ENCODE measurements at regions not wholly inside any gene's neighbourhood (a gene's known extent, or its start where the extent isn't known, plus 50 kb on each side); places are given as distances from the start of the nearest gene placed in this dataset.

DNA sequence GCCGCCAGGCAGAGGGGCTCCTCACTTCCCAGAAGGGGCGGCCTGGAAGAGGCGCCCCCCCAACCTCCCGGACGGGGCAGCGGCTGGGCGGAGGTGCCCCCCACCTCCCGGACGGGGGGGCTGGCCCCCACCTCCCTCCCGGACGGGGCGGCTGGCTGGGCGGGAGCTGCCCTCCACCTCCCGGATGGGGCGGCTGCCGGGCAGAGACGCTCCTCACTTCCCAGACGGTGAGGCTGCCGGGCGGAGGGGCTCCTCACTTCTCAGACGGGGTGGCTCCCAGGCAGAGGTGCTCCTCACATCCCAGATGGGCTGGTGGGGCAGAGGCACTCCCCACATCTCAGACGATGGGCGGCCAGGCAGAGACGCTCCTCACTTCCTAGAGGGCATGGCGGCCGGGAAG, 389.7 kb upstream of the EYS start:
- TF ChIP-seq ESRRA (IDR thresholded peaks at IDR 0.05; ENCODE audit: low read length): no peak
- no peak for TF ChIP-seq SIN3A (IDR thresholded peaks at IDR 0.05; ENCODE audit: low read depth, low read length)
- TF ChIP-seq SMAD1 (IDR thresholded peaks at IDR 0.05; ENCODE audit: low read depth, partially characterized antibody): no peak
- TF ChIP-seq JUND (IDR thresholded peaks at IDR 0.05; ENCODE audit: low read depth, low read length): no peak
- no peak for TF ChIP-seq REST (IDR thresholded peaks at IDR 0.05; ENCODE audit: low read depth, low read length)
- TF ChIP-seq, protein P1, sequence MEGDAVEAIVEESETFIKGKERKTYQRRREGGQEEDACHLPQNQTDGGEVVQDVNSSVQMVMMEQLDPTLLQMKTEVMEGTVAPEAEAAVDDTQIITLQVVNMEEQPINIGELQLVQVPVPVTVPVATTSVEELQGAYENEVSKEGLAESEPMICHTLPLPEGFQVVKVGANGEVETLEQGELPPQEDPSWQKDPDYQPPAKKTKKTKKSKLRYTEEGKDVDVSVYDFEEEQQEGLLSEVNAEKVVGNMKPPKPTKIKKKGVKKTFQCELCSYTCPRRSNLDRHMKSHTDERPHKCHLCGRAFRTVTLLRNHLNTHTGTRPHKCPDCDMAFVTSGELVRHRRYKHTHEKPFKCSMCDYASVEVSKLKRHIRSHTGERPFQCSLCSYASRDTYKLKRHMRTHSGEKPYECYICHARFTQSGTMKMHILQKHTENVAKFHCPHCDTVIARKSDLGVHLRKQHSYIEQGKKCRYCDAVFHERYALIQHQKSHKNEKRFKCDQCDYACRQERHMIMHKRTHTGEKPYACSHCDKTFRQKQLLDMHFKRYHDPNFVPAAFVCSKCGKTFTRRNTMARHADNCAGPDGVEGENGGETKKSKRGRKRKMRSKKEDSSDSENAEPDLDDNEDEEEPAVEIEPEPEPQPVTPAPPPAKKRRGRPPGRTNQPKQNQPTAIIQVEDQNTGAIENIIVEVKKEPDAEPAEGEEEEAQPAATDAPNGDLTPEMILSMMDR (IDR thresholded peaks at IDR 0.05 in 2 of 3, conservative IDR thresholded peaks at IDR 0.05 in 1 of 3; ENCODE audit: control insufficient read depth in 2 of 3, extremely low read depth in 1 of 3, insufficient read depth in 1 of 3, low read depth in 3 of 3, low read length in 3 of 3): no peak
- no peak for TF ChIP-seq TARDBP (IDR thresholded peaks at IDR 0.05; ENCODE audit: borderline replicate concordance)
- TF ChIP-seq EGR1 (IDR thresholded peaks at IDR 0.05; ENCODE audit: borderline replicate concordance in 1 of 2, low read depth in 2 of 2, low read length in 2 of 2): no peak
- TF ChIP-seq, protein P2, sequence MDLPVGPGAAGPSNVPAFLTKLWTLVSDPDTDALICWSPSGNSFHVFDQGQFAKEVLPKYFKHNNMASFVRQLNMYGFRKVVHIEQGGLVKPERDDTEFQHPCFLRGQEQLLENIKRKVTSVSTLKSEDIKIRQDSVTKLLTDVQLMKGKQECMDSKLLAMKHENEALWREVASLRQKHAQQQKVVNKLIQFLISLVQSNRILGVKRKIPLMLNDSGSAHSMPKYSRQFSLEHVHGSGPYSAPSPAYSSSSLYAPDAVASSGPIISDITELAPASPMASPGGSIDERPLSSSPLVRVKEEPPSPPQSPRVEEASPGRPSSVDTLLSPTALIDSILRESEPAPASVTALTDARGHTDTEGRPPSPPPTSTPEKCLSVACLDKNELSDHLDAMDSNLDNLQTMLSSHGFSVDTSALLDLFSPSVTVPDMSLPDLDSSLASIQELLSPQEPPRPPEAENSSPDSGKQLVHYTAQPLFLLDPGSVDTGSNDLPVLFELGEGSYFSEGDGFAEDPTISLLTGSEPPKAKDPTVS (IDR thresholded peaks at IDR 0.05; ENCODE audit: low read depth, low read length): no peak
- TF ChIP-seq CEBPB (IDR thresholded peaks at IDR 0.05; ENCODE audit: borderline replicate concordance in 1 of 2, low read depth in 2 of 2, low read length in 2 of 2): no peak
- TF ChIP-seq EP300 (IDR thresholded peaks at IDR 0.05; ENCODE audit: borderline replicate concordance in 1 of 2, control insufficient read depth in 1 of 2, low read depth in 2 of 2, low read length in 2 of 2): no peak
